KMS-11 (cell line): ENCODE measurements at regions not wholly inside any gene's neighbourhood (a gene's known extent, or its start where the extent isn't known, plus 50 kb on each side); places are given as distances from the start of the nearest gene placed in this dataset.

Experiments
- H2AFZ ChIP-seq: fragments of 200-600 bp; sonication (generic); 2 replicates; pipeline ENCODE4 v1.6.1; 2016; ENCODE audit warnings: antibody characterized with exemption, mixed run types, low read depth
- H3K27ac ChIP-seq: fragments of 200-600 bp; sonication (generic); 2 replicates; pipeline ENCODE4 v1.6.1; 2016; ENCODE audit warnings: mild to moderate bottlenecking, mixed run types
- H3K27me3 ChIP-seq: fragments of 200-600 bp; sonication (generic); 2 replicates; pipeline ENCODE4 v1.6.1; 2017; ENCODE audit warnings: mild to moderate bottlenecking, low read depth, mixed run types, moderate library complexity; ENCODE audit not compliant: insufficient read depth
- H3K36me3 ChIP-seq: fragments of 200-600 bp; sonication (generic); 2 replicates; pipeline ENCODE4 v1.6.1; 2017; ENCODE audit warnings: mild to moderate bottlenecking, mixed run types; ENCODE audit not compliant: insufficient read depth
- H3K4me1 ChIP-seq: fragments of 200-600 bp; sonication (generic); 2 replicates; pipeline ENCODE4 v1.6.1; 2016; ENCODE audit warnings: mild to moderate bottlenecking, low read depth, mixed run types; ENCODE audit not compliant: poor library complexity, severe bottlenecking
- H3K4me2 ChIP-seq: fragments of 200-600 bp; sonication (generic); 2 replicates; pipeline ENCODE4 v1.7.0; 2016; ENCODE audit warnings: mild to moderate bottlenecking, mixed run types
- H3K4me3 ChIP-seq: fragments of 200-600 bp; sonication (generic); IDR thresholded peaks from 2 replicates; pipeline ENCODE4 v1.6.1; 2017; ENCODE audit warnings: low read depth, low read length, mixed read lengths; ENCODE audit not compliant: insufficient read depth
- H3K79me2 ChIP-seq: fragments of 200-600 bp; sonication (generic); 2 replicates; pipeline ENCODE4 v1.6.1; 2016; ENCODE audit warnings: low read depth, mixed run types; ENCODE audit not compliant: insufficient read depth
- H3K9ac ChIP-seq: fragments of 200-600 bp; sonication (generic); 2 replicates; pipeline ENCODE4 v1.6.1; 2016; ENCODE audit warnings: mild to moderate bottlenecking, mixed run types
- H4K20me1 ChIP-seq: fragments of 200-600 bp; sonication (generic); 2 replicates; pipeline ENCODE4 v1.6.1; 2016; ENCODE audit warnings: mild to moderate bottlenecking, mixed run types; ENCODE audit not compliant: insufficient read depth
- TF ChIP-seq, protein P1 (sequence below): fragments of 200-600 bp; sonication (generic); conservative IDR thresholded peaks from 2 replicates; pipeline ENCODE4 v1.6.1; 2017; ENCODE audit warnings: low read depth, mild to moderate bottlenecking, antibody characterized with exemption, low read length, moderate library complexity, mixed read lengths

DNA sequence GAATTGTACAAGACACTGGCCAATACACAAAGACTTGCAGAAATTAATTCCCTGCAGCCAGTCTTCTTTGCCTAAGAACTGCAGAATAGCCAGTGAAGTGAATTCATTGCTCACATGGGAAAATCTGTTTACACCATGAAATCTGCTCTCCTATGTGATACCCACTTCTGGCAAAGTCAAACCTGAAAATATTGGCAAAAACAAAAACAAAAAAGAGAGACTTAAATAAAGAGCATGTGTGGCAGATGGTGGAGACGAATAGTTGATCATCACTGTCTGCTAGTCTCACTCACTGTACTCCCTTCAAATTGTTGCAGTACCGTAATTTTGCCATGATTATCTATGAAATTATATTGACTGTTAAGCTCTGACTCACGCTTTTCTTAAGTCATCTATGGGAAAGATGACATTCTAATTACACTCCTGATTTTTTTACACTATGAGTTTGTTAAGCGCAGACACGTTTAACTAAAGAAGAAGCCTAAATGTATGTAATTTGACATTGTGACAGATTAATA, 406.8 kb downstream of the PCDH7 start:
- no peak overlapping the region for H3K4me3 ChIP-seq
- no peaks in the 10 kb centered on the region for H3K27me3 ChIP-seq
- H2AFZ ChIP-seq, result no peak overlapping the region
- no peaks in the 10 kb centered on the region for H4K20me1 ChIP-seq
- H3K9ac ChIP-seq, result no peak overlapping the region
- no peaks in the 10 kb centered on the region for H3K4me1 ChIP-seq
- H3K36me3 ChIP-seq, result no peaks in the 10 kb centered on the region
- no peak overlapping the region for H3K27ac ChIP-seq
- TF ChIP-seq, protein P1, sequence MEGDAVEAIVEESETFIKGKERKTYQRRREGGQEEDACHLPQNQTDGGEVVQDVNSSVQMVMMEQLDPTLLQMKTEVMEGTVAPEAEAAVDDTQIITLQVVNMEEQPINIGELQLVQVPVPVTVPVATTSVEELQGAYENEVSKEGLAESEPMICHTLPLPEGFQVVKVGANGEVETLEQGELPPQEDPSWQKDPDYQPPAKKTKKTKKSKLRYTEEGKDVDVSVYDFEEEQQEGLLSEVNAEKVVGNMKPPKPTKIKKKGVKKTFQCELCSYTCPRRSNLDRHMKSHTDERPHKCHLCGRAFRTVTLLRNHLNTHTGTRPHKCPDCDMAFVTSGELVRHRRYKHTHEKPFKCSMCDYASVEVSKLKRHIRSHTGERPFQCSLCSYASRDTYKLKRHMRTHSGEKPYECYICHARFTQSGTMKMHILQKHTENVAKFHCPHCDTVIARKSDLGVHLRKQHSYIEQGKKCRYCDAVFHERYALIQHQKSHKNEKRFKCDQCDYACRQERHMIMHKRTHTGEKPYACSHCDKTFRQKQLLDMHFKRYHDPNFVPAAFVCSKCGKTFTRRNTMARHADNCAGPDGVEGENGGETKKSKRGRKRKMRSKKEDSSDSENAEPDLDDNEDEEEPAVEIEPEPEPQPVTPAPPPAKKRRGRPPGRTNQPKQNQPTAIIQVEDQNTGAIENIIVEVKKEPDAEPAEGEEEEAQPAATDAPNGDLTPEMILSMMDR, result no peak
- H3K4me2 ChIP-seq, result no peak overlapping the region
- H3K79me2 ChIP-seq, result no peaks in the 10 kb centered on the region

DNA sequence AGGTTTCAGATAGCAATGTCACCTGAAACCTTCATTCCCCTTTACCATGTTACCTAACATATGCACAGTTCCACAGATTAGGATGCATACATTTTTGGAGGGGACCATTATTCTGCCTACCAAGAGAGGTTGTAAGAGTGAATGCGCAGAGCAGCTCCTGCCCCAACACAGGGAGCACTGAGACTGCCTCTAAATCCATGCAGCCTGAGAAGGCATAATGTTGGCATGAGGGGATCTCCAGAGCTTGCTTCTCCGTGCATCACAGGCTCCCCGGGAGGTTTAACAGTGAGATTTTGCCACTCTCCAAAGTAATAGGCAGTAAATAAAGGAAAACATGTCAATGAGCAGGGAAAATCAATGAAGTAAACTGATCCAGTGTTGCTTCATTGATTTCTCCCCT, 410.8 kb downstream of the PCDH7 start:
- H3K4me3 ChIP-seq, result no peak overlapping the region
- no peaks in the 10 kb centered on the region for H3K27me3 ChIP-seq
- no peak overlapping the region for H3K27ac ChIP-seq
- H3K4me2 ChIP-seq, result no peak overlapping the region
- TF ChIP-seq, protein P1, result no peak
- no peak overlapping the region for H3K9ac ChIP-seq
- no peak overlapping the region for H2AFZ ChIP-seq
- no peaks in the 10 kb centered on the region for H3K79me2 ChIP-seq
- H3K36me3 ChIP-seq, result no peaks in the 10 kb centered on the region
- no peaks in the 10 kb centered on the region for H4K20me1 ChIP-seq
- no peaks in the 10 kb centered on the region for H3K4me1 ChIP-seq

DNA sequence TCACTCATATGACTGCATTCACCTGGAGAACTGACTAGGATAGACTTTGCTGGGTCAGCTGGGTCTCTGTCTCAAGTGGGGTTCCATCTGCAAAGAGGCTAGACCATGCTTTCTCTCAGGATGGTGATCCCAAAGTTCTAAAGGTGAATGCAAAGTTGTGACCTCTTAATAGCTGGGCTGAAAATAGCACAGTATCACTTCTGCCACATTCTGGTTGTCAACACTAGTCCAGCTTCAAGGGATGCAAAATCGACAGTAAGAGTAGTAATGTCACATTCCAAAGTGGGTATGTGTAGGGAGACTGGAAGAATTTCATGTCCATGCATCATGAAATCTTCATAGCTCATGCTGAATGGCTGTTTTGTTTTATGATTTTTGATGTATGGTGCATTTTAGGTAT, 414.6 kb downstream of the PCDH7 start:
- H3K9ac ChIP-seq, result no peak overlapping the region
- no peak overlapping the region for H3K4me3 ChIP-seq
- no peaks in the 10 kb centered on the region for H3K4me1 ChIP-seq
- no peaks in the 10 kb centered on the region for H3K79me2 ChIP-seq
- H4K20me1 ChIP-seq, result no peaks in the 10 kb centered on the region
- H3K4me2 ChIP-seq, result no peak overlapping the region
- TF ChIP-seq, protein P1, result no peak
- no peak overlapping the region for H3K27ac ChIP-seq
- no peaks in the 10 kb centered on the region for H3K36me3 ChIP-seq
- no peak overlapping the region for H2AFZ ChIP-seq
- H3K27me3 ChIP-seq, result no peaks in the 10 kb centered on the region

DNA sequence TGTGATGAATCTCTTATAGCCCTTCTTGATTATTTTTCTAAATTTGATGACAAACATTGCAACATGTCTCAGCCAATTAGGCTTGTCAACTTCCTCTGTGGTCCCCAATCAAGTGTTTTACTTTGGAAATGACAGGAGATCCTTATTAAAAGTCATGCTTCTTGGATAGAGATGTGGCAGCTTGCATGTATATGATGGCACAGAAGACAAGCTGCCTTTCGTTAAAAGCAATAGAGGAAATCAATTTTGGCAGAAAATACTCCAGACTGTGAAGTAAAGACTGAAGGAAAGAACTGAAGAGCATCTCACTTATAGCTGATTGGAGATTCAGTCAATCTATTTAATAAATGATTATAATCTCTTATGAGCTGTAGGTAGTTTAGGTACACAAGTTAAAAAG, 419.6 kb downstream of the PCDH7 start:
- TF ChIP-seq, protein P1, result no peak
- no peak overlapping the region for H3K27ac ChIP-seq
- H3K36me3 ChIP-seq, result no peaks in the 10 kb centered on the region
- no peaks in the 10 kb centered on the region for H3K4me1 ChIP-seq
- no peak overlapping the region for H3K4me3 ChIP-seq
- H3K27me3 ChIP-seq, result no peaks in the 10 kb centered on the region
- H3K4me2 ChIP-seq, result no peak overlapping the region
- H3K79me2 ChIP-seq, result no peaks in the 10 kb centered on the region
- no peak overlapping the region for H2AFZ ChIP-seq
- no peaks in the 10 kb centered on the region for H4K20me1 ChIP-seq
- no peak overlapping the region for H3K9ac ChIP-seq
